HG03439 (cell line): ENCODE measurements at regions not wholly inside any gene's neighbourhood (a gene's known extent, or its start where the extent isn't known, plus 50 kb on each side); places are given as distances from the start of the nearest gene placed in this dataset.

Experiments used
- ATAC-seq: cut with Tn5 transposase; IDR thresholded peaks from one replicate; pipeline ENCODE4 v1.9.1; 2021; ENCODE audit warnings: mild to moderate bottlenecking, moderate library complexity; ENCODE audit not compliant: unreplicated experiment

GRCh38 chr4:162245051-162245450, 81.3 kb upstream of the FSTL5 start:
- ATAC-seq, result no peak

- no peak for ATAC-seq
These were observed 78.1 kb upstream of the FSTL5 start for GRCh38 chr4:162241857-162242256.

- ATAC-seq, result no peak
These were observed 76.4 kb upstream of the FSTL5 start for GRCh38 chr4:162239992-162240769.

GRCh38 chr4:162237676-162238075, 73.9 kb upstream of the FSTL5 start:
- no peak for ATAC-seq

GRCh38 chr4:162234595-162234994, 70.8 kb upstream of the FSTL5 start:
- no peak for ATAC-seq

GRCh38 chr4:162232349-162232748, 68.5 kb upstream of the FSTL5 start:
- no peak for ATAC-seq

- ATAC-seq, result no peak
These were observed 65.9 kb upstream of the FSTL5 start for GRCh38 chr4:162229670-162230069.

- ATAC-seq, result no peak
These were observed 57.3 kb upstream of the FSTL5 start for GRCh38 chr4:162221148-162221547.
